GM12874 (cell line): ENCODE measurements at regions not wholly inside any gene's neighbourhood (a gene's known extent, or its start where the extent isn't known, plus 50 kb on each side); places are given as distances from the start of the nearest gene placed in this dataset.

Experiments
- CTCF ChIP-seq: IDR thresholded peaks from 2 replicates; pipeline ENCODE4 v1.5.1; 2011; ENCODE audit warnings: low read depth, mild to moderate bottlenecking, control low read depth, low read length, moderate library complexity; ENCODE audit not compliant: insufficient read depth

DNA sequence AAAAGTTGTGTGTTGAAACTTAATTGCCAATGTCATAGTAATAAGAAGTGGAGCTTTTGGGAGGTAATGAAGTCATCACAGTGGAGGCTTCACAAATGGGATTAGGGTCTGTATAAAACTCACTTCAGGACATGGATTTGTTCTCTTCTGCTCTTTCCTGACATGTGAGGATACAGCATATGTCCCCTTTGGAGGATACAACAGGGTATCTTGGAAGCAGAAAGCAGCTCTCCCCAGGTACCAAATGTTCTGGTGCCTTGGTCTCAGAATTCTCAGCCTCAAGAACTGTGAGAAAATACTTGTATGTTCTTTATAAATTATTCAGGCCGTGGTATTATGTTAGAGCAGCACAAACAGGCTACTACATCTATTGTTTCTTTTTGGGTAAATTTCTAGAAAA is 210.9 kb downstream of the DIPK2A start:
- no peak for TF ChIP-seq CTCF

- TF ChIP-seq CTCF, result no peak
Measured at GRCh38 chr3:144185276-144185675, 213.7 kb downstream of the DIPK2A start.

DNA sequence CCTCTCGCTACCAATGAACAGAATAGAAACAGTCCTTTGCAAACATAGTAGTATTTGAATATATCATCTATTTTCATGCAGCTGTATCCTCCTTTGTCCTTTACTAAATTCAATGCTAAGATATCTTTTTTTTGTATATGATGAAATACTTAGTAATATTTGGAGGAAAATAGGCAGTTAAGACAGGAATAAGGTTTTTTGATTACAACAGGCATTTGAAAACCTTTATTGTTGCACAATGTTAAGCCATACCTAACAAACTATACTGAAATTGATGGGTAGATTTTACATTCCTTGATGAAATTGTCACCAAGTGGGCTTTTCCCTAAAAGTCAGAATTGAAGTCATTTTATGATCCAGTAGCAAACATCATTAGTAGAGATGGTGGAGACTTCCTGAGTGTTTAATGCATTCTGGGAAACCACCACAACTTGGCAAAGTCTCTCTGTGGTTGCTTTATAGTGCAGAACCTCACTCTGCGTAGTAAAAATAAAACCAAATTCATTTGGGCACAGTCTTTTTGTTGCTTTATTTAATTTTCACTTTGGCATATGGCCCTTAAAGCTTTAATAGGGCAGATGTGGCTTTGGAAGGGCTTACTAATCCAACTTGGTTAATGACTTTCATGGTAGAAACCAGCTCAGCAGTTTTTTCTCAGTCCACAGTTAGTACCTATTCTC is 216.0 kb downstream of the DIPK2A start:
- no peak for TF ChIP-seq CTCF

DNA sequence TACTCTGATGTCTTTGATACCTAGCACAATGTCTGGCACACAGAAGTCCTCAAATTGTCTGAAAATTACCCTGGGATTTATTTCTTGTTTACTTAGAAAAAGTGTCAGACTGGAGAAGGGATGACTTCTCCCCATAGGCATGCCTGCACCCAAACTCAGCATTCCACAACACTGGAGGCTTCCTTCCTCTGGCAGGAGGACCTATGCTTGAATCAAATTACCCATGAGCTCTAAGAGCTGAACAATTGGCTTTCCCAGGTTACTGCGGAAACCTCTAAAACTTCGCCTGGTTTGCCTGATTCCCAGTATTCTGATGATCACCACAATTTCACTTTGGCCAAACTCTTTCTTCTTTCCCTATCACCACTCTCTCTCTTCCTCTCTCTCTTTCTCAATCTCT is 217.4 kb downstream of the DIPK2A start:
- no peak for TF ChIP-seq CTCF

DNA sequence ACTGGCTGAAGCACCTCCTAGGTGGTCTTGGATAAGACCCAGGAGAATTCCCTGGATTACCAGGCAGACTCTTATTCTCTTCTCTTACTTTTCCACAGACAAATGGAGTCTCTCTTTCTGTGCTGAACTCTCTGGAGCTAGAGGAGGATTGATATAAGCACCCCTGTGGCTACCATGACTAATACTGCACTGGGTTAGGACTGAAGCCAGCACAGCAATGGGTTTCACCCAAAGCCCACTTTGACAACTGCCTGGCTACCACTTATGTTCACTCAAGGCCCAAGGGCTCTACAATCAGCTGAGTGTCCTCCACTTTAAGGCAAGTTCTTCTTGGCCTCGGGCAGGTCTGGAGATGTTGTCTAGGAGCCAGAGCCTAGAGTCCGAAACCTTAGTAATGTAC is 225.5 kb downstream of the DIPK2A start:
- TF ChIP-seq CTCF, result no peak

DNA sequence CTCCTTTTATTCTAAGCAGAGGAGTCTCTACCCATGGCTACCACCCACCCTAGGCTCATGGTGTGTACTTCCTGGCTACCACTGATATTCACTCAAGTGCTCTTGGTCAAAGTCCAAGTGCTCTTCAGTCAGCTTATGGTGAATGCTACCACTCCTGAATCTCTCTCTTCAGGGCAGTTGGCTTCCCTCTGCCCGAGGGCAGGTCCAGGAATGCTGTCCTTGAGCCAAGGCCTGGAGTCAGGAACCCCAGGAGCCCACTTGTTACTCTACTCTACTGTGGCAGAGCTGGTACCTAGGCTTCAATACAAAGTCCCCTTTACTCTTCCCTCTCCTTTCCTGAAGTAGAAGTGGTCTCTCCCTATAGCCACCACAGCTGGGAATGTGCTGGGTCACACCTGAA is 226.0 kb downstream of the DIPK2A start:
- TF ChIP-seq CTCF, result no peak

DNA sequence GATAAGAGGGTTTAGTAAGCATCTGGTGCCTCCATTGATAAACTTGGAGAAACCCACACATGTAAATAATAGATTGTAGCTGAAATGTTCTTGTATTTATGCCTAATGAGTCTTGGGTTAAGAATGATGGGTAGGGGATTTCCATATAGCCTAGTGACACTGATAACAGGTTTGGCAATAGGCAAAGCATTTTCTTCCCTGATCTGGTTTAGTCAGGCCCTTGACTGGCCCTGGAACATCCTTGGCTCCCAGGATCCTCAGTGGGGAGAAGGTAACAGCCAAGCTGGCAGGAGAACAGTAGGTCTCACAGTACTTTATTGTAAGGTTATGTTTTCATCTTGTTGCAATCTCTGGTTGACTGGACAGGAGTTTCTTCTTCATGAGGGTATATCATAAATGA is 228.4 kb downstream of the DIPK2A start:
- no peak for TF ChIP-seq CTCF

GRCh38 chr3:144200466-144200865 is 228.8 kb downstream of the DIPK2A start:
- TF ChIP-seq CTCF, result no peak
